ENCODE measurements at regions not wholly inside any gene's neighbourhood (a gene's known extent, or its start where the extent isn't known, plus 50 kb on each side); places are given as distances from the start of the nearest gene placed in this dataset.

DNA sequence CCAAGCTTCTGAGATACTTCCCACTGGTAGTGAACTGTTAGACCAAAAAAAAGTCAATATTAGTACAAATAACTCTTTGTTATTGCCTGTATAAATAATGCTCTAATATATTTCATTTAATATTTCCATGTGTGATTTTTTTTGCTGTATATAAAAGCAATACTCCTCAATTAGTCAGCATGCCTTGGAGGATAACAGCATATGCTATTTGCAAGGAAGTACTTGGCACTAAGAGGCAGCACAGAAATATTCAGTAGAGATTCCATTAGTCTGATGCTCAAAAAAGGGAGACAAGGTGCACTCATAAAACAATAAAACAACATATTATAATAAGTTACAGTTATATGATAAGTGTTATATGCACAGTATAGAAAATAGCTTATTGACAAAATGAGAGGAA lies 296.6 kb upstream of the MPDZ start:
- Histone ChIP-seq H3K4me3 (ENCODE audit: low read depth, low read length) (no peak overlapping the region), H3K4me1 (no peaks in the 10 kb centered on the region), H3K27me3 (no peaks in the 10 kb centered on the region), H3K36me3 (no peaks in the 10 kb centered on the region), H3K9me3 (no peaks in the 10 kb centered on the region)
- no peak for DNase-seq
- TF ChIP-seq, protein P1, sequence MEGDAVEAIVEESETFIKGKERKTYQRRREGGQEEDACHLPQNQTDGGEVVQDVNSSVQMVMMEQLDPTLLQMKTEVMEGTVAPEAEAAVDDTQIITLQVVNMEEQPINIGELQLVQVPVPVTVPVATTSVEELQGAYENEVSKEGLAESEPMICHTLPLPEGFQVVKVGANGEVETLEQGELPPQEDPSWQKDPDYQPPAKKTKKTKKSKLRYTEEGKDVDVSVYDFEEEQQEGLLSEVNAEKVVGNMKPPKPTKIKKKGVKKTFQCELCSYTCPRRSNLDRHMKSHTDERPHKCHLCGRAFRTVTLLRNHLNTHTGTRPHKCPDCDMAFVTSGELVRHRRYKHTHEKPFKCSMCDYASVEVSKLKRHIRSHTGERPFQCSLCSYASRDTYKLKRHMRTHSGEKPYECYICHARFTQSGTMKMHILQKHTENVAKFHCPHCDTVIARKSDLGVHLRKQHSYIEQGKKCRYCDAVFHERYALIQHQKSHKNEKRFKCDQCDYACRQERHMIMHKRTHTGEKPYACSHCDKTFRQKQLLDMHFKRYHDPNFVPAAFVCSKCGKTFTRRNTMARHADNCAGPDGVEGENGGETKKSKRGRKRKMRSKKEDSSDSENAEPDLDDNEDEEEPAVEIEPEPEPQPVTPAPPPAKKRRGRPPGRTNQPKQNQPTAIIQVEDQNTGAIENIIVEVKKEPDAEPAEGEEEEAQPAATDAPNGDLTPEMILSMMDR (IDR thresholded peaks at IDR 0.05; ENCODE audit: low read depth, low read length) = no peak

DNA sequence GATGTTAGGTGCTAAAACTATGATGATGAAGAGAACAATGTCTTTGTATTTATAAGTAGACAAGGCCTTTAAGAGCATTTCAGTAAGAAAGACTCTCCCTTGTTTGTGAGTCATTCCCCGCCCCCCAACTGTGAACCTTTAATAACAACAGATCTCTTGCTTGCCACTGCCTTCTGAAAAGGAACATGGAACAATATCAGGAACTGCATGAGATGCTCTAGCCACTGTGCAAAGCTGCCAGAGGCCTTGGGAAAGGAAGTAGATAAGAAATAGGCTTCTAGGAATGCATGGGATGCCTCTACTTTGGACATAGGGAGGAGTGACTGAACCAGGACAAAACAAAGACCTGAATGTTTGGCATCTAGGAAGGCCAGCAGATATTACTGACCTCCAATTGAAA lies 296.1 kb upstream of the MPDZ start:
- Histone ChIP-seq H3K4me3 (ENCODE audit: low read depth, low read length) (no peak overlapping the region), H3K9me3 (no peaks in the 10 kb centered on the region), H3K27me3 (no peaks in the 10 kb centered on the region), H3K4me1 (no peaks in the 10 kb centered on the region), H3K36me3 (no peaks in the 10 kb centered on the region)
- TF ChIP-seq, protein P1 (IDR thresholded peaks at IDR 0.05; ENCODE audit: low read depth, low read length) = no peak
- DNase-seq = no peak

DNA sequence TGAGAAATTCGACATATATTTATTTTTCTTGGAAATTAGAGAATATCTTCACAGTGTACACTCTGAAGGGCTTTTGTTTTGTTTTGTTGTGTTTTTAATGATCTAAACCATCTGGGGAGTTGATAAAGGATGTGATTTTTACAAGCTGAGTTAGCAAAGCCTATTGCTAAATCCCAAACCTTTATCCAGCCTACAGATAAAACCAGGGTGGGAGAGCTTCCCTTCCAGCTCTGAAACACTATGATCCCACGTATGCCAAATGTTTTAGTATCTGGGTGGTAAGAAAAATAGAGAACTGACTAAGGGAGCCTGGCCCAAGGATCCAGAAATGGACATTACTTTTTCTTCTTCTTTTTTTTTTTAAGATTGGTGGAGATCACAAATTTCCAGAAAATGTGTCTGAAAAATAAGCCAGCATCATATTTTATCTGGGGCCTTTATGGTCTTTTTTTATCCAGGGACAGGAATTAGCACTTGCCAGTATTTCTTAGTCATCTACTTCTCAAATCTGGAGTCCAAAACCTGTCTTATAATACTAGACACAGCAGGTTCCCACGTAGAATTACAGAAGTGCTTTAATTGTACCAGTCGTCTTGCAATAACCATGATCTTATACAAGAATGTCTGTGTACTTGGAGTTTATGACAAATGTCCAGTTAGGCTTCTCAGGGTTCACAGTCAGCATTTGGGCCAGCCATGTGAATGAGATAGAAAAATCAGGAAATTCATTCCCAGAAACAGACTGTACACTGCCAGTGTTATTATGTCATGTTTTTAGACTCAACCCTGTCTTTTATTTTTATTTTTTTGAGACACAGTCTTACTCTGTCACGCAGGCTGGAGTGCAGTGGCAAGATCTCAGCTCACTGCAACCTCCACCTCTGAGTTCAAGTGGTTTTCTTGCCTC lies 290.8 kb upstream of the MPDZ start:
- Histone ChIP-seq H3K4me1 (no peaks in the 10 kb centered on the region), H3K27me3 (no peaks in the 10 kb centered on the region), H3K9me3 (no peaks in the 10 kb centered on the region), H3K4me3 (ENCODE audit: low read depth, low read length) (no peak overlapping the region), H3K36me3 (no peaks in the 10 kb centered on the region)
- no peak for DNase-seq
- TF ChIP-seq, protein P1 (IDR thresholded peaks at IDR 0.05; ENCODE audit: low read depth, low read length) = no peak

DNA sequence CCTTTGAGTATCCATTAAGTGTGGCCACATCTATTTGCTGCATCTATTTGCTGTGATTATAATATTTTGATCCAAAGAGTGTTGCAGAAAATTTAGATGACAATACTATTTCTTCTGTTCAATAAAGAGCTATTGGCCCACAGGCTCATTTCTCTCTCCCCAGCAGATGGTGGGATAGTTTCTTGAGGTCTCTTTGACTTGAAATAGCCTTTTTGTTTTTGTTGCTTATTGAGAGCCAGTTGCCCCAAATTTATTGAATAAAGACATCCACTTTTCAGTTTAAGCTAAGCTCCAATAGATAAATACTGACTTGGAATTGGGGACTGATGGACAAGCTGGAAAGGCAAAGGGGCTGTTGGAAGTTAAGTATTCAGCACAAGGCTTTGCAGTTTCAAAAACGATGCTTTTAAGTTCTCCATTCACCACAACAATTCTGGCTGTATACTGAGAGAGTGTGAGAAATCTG lies 290.1 kb upstream of the MPDZ start:
- TF ChIP-seq, protein P1 (IDR thresholded peaks at IDR 0.05; ENCODE audit: low read depth, low read length) = no peak
- DNase-seq = no peak
- H3K36me3 ChIP-seq = no peaks in the 10 kb centered on the region
- no peak overlapping the region for H3K4me3 ChIP-seq (ENCODE audit: low read depth, low read length)
- H3K4me1 ChIP-seq = no peaks in the 10 kb centered on the region
- H3K27me3 ChIP-seq = no peaks in the 10 kb centered on the region
- no peaks in the 10 kb centered on the region for H3K9me3 ChIP-seq

DNA sequence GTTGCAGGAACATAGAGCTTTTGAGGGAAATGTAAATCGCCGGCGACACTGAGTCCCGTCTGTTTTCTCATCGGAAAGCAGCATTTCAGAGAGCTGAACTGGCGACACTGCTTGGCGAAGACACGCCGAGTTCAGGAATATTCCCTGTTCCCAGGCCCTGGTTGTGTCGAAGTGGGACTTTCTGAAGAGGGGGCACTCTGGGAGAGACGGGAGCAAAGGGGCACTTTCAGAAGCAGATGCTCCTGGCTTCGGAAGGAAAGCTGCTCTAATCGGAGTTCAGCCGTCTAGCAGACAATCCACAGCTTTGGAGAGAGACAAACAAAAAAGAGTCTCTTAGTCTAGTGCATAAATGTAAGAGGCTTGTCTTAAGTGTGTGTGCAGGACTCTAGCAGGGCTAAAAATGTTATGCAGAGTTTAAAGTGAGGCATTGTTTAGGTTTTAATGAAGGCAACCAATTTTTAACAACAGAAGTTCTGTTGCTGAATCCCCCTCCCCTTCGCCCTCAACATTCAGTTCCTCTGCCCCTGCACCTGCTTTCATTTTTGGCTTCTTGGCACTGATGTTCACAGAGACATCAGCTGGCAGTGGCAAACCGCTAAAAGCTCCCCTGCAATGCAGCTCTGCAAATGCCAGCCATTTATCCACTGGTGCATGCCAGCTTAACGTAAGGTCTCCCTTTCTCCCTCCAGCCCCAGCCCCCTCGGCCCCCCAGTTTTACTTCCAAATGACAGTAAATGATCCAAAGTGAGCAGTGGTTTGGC lies 289.5 kb upstream of the MPDZ start:
- Histone ChIP-seq H3K27me3 (no peaks in the 10 kb centered on the region), H3K4me3 (ENCODE audit: low read depth, low read length) (no peak overlapping the region), H3K4me1 (no peaks in the 10 kb centered on the region), H3K9me3 (no peaks in the 10 kb centered on the region), H3K36me3 (no peaks in the 10 kb centered on the region)
- TF ChIP-seq, protein P1 (IDR thresholded peaks at IDR 0.05; ENCODE audit: low read depth, low read length) = no peak
- DNase-seq = no peak

Data from BE2C (cell line).